ENCODE measurements at regions not wholly inside any gene's neighbourhood (a gene's known extent, or its start where the extent isn't known, plus 50 kb on each side); places are given as distances from the start of the nearest gene placed in this dataset.

GRCh38 chr2:196433116-196433515 is 206.4 kb upstream of the CCDC150 start:
- peaks cover 0 to 2% (median 0%) of the 10 kb centered on the region in 3 donors for H3K4me1 ChIP-seq (ENCODE audit: control insufficient read depth in 2 of 3, insufficient read depth in 2 of 3, low read depth in 1 of 3, low read length in 3 of 3)
- H3K27ac ChIP-seq (ENCODE audit: low read depth in 2 of 2, low read length in 2 of 2), result no peak overlapping the region
- TF ChIP-seq CTCF (IDR thresholded peaks at IDR 0.05; ENCODE audit: borderline replicate concordance, extremely low read depth, insufficient read depth), result no peak
- FAIRE-seq, result no peak
- no peaks in the 10 kb centered on the region for H3K36me3 ChIP-seq (ENCODE audit: control insufficient read depth in 2 of 3, insufficient read depth in 3 of 3, low read length in 3 of 3)
- intact Hi-C loops (cut with DNase I), result no loop called here
- DNase-seq, result no peak
- no peak overlapping the region for H3K9ac ChIP-seq (ENCODE audit: low read length in 3 of 3)
- no peaks in the 10 kb centered on the region for H3K27me3 ChIP-seq (ENCODE audit: control insufficient read depth, insufficient read depth, low read length)
- H3K4me3 ChIP-seq (ENCODE audit: low read length in 3 of 3), result no peak overlapping the region
- no peaks in the 10 kb centered on the region for H3K9me3 ChIP-seq (ENCODE audit: control insufficient read depth in 2 of 3, insufficient read depth in 1 of 3, low read length in 3 of 3)

GRCh38 chr2:196434217-196434616 is 205.3 kb upstream of the CCDC150 start:
- no peaks in the 10 kb centered on the region for H3K9me3 ChIP-seq (ENCODE audit: control insufficient read depth in 2 of 3, insufficient read depth in 1 of 3, low read length in 3 of 3)
- intact Hi-C loops (cut with DNase I), result no loop called here
- H3K27me3 ChIP-seq (ENCODE audit: control insufficient read depth, insufficient read depth, low read length), result no peaks in the 10 kb centered on the region
- no peak overlapping the region for H3K4me3 ChIP-seq (ENCODE audit: low read length in 3 of 3)
- no peak overlapping the region for H3K27ac ChIP-seq (ENCODE audit: low read depth in 2 of 2, low read length in 2 of 2)
- H3K9ac ChIP-seq (ENCODE audit: low read length in 3 of 3), result no peak overlapping the region
- peaks cover 0 to 2% (median 0%) of the 10 kb centered on the region in 3 donors for H3K4me1 ChIP-seq (ENCODE audit: control insufficient read depth in 2 of 3, insufficient read depth in 2 of 3, low read depth in 1 of 3, low read length in 3 of 3)
- FAIRE-seq, result no peak
- no peak for TF ChIP-seq CTCF (IDR thresholded peaks at IDR 0.05; ENCODE audit: borderline replicate concordance, extremely low read depth, insufficient read depth)
- DNase-seq, result peak in 1 of 5 donors; percentile 19
- no peaks in the 10 kb centered on the region for H3K36me3 ChIP-seq (ENCODE audit: control insufficient read depth in 2 of 3, insufficient read depth in 3 of 3, low read length in 3 of 3)

DNA sequence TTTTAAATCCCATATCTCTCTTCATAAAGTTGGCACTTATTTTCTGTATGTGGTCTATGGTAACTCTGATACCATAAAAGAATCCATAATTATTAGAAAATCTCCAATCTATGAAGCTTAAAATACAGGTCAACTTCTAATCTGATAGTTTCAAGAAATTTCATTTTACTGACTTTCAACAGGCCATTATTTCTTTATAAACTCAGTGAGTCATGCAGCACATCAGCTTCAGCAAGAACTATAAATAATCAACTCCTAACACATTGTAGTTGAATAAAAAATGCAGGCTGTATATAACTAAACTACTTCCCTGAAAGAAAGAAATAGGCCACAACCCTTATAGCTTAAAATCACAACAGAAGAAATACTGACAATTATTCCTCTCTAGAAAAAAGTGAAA is 204.3 kb upstream of the CCDC150 start:
- H3K9ac ChIP-seq (ENCODE audit: low read length in 3 of 3), result no peak overlapping the region
- TF ChIP-seq CTCF (IDR thresholded peaks at IDR 0.05; ENCODE audit: borderline replicate concordance, extremely low read depth, insufficient read depth), result no peak
- H3K27ac ChIP-seq (ENCODE audit: low read depth in 2 of 2, low read length in 2 of 2), result no peak overlapping the region
- peaks cover 0 to 2% (median 0%) of the 10 kb centered on the region in 3 donors for H3K4me1 ChIP-seq (ENCODE audit: control insufficient read depth in 2 of 3, insufficient read depth in 2 of 3, low read depth in 1 of 3, low read length in 3 of 3)
- H3K4me3 ChIP-seq (ENCODE audit: low read length in 3 of 3), result no peak overlapping the region
- no peaks in the 10 kb centered on the region for H3K9me3 ChIP-seq (ENCODE audit: control insufficient read depth in 2 of 3, insufficient read depth in 1 of 3, low read length in 3 of 3)
- intact Hi-C loops (cut with DNase I), result no loop called here
- DNase-seq (no peak), FAIRE-seq (no peak)
- no peaks in the 10 kb centered on the region for H3K27me3 ChIP-seq (ENCODE audit: control insufficient read depth, insufficient read depth, low read length)
- H3K36me3 ChIP-seq (ENCODE audit: control insufficient read depth in 2 of 3, insufficient read depth in 3 of 3, low read length in 3 of 3), result no peaks in the 10 kb centered on the region

DNA sequence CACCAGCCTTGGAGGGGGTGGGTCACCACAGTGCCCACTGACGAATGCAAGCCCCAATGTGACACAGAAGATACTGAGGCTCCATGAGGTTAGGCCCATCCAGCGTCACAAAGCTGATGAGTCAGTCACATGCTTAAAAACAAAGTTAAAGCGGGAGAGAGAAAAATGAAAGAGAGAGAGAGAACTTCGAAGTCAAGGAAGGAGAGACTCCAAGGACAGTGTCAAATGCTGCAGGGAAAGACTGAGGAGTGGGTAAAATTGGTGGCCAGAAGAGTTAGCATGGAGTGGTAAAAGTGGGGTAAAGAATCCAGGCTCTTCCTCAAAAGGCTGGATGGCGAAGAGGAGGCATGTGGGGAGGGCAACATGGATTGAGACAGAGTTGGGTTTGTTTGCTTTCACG is 201.9 kb upstream of the CCDC150 start:
- H3K27me3 ChIP-seq (ENCODE audit: control insufficient read depth, insufficient read depth, low read length), result no peaks in the 10 kb centered on the region
- intact Hi-C loops (cut with DNase I), result no loop called here
- DNase-seq, result no peak
- H3K4me3 ChIP-seq (ENCODE audit: low read length in 3 of 3), result no peak overlapping the region
- no peaks in the 10 kb centered on the region for H3K9me3 ChIP-seq (ENCODE audit: control insufficient read depth in 2 of 3, insufficient read depth in 1 of 3, low read length in 3 of 3)
- peaks cover 0 to 2% (median 0%) of the 10 kb centered on the region in 3 donors for H3K4me1 ChIP-seq (ENCODE audit: control insufficient read depth in 2 of 3, insufficient read depth in 2 of 3, low read depth in 1 of 3, low read length in 3 of 3)
- no peak overlapping the region for H3K9ac ChIP-seq (ENCODE audit: low read length in 3 of 3)
- no peak overlapping the region for H3K27ac ChIP-seq (ENCODE audit: low read depth in 2 of 2, low read length in 2 of 2)
- H3K36me3 ChIP-seq (ENCODE audit: control insufficient read depth in 2 of 3, insufficient read depth in 3 of 3, low read length in 3 of 3), result no peaks in the 10 kb centered on the region
- no peak for TF ChIP-seq CTCF (IDR thresholded peaks at IDR 0.05; ENCODE audit: borderline replicate concordance, extremely low read depth, insufficient read depth)
- no peak for FAIRE-seq
